ENCODE measurements at regions not wholly inside any gene's neighbourhood (a gene's known extent, or its start where the extent isn't known, plus 50 kb on each side); places are given as distances from the start of the nearest gene placed in this dataset.

DNA sequence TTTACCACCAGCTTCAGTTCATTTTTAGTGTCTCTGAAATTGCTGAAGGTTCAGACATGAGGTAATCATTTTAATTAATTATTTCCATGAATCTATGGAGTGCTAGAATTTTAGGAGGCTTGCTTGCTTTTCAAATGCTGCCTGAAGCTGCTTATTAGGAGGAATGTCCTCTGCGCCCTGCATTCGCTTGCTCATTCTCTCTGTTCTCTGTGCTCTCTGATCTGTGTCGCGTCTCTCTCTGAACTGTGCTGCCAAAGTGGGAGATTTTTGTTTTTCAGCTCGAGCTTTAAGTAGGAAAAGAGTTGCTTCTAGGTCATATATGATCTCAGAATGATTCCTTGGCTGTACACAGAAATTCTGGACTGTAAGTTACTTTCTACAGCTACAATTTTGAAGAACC, 101.7 kb upstream of the PRR16 start:
- Histone ChIP-seq H3K27ac (no peak overlapping the region), H3K9ac (ENCODE audit: low read depth in 2 of 2, low read length in 2 of 2) (no peak overlapping the region), H3K4me3 (no peak overlapping the region), H3K4me1 (no peaks in the 10 kb centered on the region), H3K9me3 (no peaks in the 10 kb centered on the region), H3K36me3 (no peaks in the 10 kb centered on the region), H3K27me3 (no peaks in the 10 kb centered on the region)
- intact Hi-C loops (cut with DNase I): no loop called here
- DNase-seq: no peak
- TF ChIP-seq, protein P1, sequence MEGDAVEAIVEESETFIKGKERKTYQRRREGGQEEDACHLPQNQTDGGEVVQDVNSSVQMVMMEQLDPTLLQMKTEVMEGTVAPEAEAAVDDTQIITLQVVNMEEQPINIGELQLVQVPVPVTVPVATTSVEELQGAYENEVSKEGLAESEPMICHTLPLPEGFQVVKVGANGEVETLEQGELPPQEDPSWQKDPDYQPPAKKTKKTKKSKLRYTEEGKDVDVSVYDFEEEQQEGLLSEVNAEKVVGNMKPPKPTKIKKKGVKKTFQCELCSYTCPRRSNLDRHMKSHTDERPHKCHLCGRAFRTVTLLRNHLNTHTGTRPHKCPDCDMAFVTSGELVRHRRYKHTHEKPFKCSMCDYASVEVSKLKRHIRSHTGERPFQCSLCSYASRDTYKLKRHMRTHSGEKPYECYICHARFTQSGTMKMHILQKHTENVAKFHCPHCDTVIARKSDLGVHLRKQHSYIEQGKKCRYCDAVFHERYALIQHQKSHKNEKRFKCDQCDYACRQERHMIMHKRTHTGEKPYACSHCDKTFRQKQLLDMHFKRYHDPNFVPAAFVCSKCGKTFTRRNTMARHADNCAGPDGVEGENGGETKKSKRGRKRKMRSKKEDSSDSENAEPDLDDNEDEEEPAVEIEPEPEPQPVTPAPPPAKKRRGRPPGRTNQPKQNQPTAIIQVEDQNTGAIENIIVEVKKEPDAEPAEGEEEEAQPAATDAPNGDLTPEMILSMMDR (IDR thresholded peaks at IDR 0.05): no peak

DNA sequence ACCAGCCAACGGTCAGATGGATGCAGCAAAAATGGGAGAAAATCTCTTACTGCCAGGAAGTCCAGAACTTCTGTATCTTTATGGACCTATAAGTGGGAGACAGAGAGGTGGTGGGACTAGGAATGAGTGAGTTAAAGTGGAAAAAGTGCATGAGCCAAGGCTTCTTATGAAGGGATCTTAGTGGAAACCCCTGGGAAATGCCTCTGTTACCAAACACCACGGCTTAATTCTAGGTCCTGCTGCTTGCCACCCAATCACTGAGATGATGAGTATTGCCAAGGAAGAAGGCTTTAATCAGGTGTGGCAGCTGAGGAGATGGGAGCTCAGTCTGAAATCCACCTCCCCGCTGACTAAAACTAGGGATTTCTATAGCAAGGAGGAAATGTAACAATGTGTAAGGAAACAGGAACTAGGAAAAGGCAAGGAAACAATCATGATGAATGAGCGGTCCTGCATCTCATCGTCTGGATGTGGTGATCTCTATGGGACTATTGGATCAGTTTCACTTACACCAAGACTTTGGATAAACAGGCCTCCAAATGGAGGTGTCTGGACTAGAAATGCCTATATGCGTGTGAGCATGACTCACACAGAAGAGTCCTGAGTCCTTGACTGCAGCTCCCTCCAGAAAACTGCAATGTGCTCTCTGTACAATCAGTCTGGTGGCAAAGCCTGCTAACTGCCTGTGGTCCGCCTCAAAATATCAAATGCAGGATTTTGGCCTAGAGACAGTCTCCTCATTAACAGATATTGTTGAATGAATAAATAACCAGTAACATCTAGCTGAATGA, 98.2 kb upstream of the PRR16 start:
- H3K9me3 ChIP-seq: no peaks in the 10 kb centered on the region

GRCh38 chr5:120367896-120368634, 96.0 kb upstream of the PRR16 start:
- no peak for DNase-seq
- Histone ChIP-seq H3K27me3 (no peaks in the 10 kb centered on the region), H3K4me3 (no peak overlapping the region), H3K9ac (ENCODE audit: low read depth in 2 of 2, low read length in 2 of 2) (no peak overlapping the region), H3K9me3 (no peaks in the 10 kb centered on the region), H3K4me1 (no peaks in the 10 kb centered on the region), H3K27ac (no peak overlapping the region), H3K36me3 (no peaks in the 10 kb centered on the region)
- TF ChIP-seq, protein P1 (IDR thresholded peaks at IDR 0.05): no peak
- intact Hi-C loops (cut with DNase I): no loop called here

More for the DNA sequence above, 98.2 kb upstream of the PRR16 start:
- Histone ChIP-seq H3K27ac (no peak overlapping the region), H3K4me3 (no peak overlapping the region), H3K4me1 (no peaks in the 10 kb centered on the region), H3K36me3 (no peaks in the 10 kb centered on the region), H3K27me3 (no peaks in the 10 kb centered on the region), H3K9ac (ENCODE audit: low read depth in 2 of 2, low read length in 2 of 2) (no peak overlapping the region)
- TF ChIP-seq, protein P1 (IDR thresholded peaks at IDR 0.05): no peak
- intact Hi-C loops (cut with DNase I): no loop called here
- no peak for DNase-seq

DNA sequence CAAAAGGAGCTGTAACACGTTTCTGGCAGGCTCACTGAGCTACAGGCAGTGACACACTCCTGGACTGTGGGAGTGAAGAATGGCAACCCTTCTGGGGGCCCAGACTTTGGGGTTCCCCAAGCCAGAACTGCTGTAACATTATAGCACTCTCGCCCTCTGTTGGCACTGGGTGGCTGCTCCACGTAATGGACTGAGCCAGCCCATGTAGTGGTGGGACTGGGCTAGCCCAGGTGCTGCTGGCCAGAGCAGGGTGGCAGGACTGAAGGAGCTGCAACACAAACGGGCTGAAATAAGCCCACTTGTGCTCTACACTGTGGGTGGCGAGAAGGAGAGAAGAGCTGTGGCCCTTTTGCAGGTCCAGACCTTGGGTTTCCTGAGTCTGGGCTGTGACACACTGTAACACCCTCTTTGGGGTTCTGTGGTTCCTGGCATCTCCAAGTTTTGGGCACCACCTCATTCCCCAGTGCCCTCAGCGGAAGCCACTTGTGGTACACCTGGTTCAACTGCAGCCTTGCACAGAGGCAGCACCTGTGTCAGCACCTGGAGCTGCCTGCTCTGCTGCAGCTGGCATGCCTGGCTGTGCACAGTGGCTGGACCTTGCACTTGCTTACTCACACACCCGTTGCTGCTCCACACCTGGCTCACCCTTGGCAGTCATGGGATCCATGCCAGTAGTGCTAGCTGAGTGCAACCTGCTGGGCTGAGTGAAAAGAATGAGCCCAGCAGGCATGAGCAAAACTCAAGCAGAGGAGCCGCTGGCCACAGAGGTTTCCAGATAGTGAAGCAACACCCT, 95.0 kb upstream of the PRR16 start:
- no peaks in the 10 kb centered on the region for H3K27me3 ChIP-seq
- H3K4me1 ChIP-seq: no peaks in the 10 kb centered on the region
- TF ChIP-seq, protein P1 (IDR thresholded peaks at IDR 0.05): no peak
- H3K9me3 ChIP-seq: no peaks in the 10 kb centered on the region
- H3K4me3 ChIP-seq: no peak overlapping the region
- intact Hi-C loops (cut with DNase I): no loop called here
- peak overlapping the region in 1 of 2 donors; percentile 46 for H3K9ac ChIP-seq (ENCODE audit: low read depth in 2 of 2, low read length in 2 of 2)
- H3K27ac ChIP-seq: no peak overlapping the region
- no peaks in the 10 kb centered on the region for H3K36me3 ChIP-seq
- DNase-seq: peak; percentile 90

GRCh38 chr5:120372899-120373298, 91.2 kb upstream of the PRR16 start:
- no peak for DNase-seq
- TF ChIP-seq, protein P1 (IDR thresholded peaks at IDR 0.05): no peak
- H3K27ac ChIP-seq: no peak overlapping the region
- no peaks in the 10 kb centered on the region for H3K36me3 ChIP-seq
- no peaks in the 10 kb centered on the region for H3K4me1 ChIP-seq
- intact Hi-C loops (cut with DNase I): no loop called here
- no peak overlapping the region for H3K4me3 ChIP-seq
- H3K9me3 ChIP-seq: no peaks in the 10 kb centered on the region
- H3K9ac ChIP-seq (ENCODE audit: low read depth in 2 of 2, low read length in 2 of 2): no peak overlapping the region
- H3K27me3 ChIP-seq: no peaks in the 10 kb centered on the region

Measured in colonic mucosa (tissue), 4 donors.